Activated CD8-positive, alpha-beta T cell treated with anti-CD3 and anti-CD28 coated beads, Interleukin-2, amount 10 ng/mL, durations not matched to agents 7 days and 5 days (primary cell): ENCODE measurements at regions not wholly inside any gene's neighbourhood (a gene's known extent, or its start where the extent isn't known, plus 50 kb on each side); places are given as distances from the start of the nearest gene placed in this dataset.
"Not testable (repeated sequence)": the region's sequence is repeated elsewhere in the genome, so short reads cannot be mapped to it uniquely, and the experiment has no call there.

Experiments used
- ATAC-seq: fragments of 150-1000 bp; cut with Tn5 transposase; one replicate; pipeline ENCODE4 v1.10.0; 2021; ENCODE audit warnings: moderate library complexity
- CTCF ChIA-PET: fragments of 350-600 bp; sonication (Branson Sonifier 250); formaldehyde crosslinking; loops from one replicate; lab custom pipeline; 2021; ENCODE audit warnings: antibody characterized with exemption; lab: Charles Lee
- POLR2A ChIA-PET: fragments of 350-600 bp; sonication (Branson Sonifier 250); formaldehyde crosslinking; loops from one replicate; lab custom pipeline; 2021; ENCODE audit warnings: antibody characterized with exemption; lab: Charles Lee
- DNase-seq: peaks from one replicate; pipeline ENCODE4 v3.0.0-alpha.2; 2020
- H3K27ac Mint-ChIP-seq: one replicate; pipeline ENCODE4 v1.8.0; 2021; ENCODE audit warnings: mild to moderate bottlenecking, mixed read lengths
- H3K27me3 Mint-ChIP-seq: one replicate; pipeline ENCODE4 v1.8.0; 2021; ENCODE audit warnings: low read depth, mixed read lengths
- H3K36me3 Mint-ChIP-seq: one replicate; pipeline ENCODE4 v1.8.0; 2021; ENCODE audit warnings: low read depth, mixed read lengths
- H3K4me1 Mint-ChIP-seq: one replicate; pipeline ENCODE4 v1.8.0; 2021; ENCODE audit warnings: low read depth, mixed read lengths
- H3K4me3 Mint-ChIP-seq: one replicate; pipeline ENCODE4 v1.8.0; 2021; ENCODE audit warnings: mild to moderate bottlenecking, mixed read lengths
- H3K9me3 Mint-ChIP-seq: one replicate; pipeline ENCODE4 v1.8.0; 2022; ENCODE audit warnings: mixed read lengths; ENCODE audit not compliant: insufficient read depth

DNA sequence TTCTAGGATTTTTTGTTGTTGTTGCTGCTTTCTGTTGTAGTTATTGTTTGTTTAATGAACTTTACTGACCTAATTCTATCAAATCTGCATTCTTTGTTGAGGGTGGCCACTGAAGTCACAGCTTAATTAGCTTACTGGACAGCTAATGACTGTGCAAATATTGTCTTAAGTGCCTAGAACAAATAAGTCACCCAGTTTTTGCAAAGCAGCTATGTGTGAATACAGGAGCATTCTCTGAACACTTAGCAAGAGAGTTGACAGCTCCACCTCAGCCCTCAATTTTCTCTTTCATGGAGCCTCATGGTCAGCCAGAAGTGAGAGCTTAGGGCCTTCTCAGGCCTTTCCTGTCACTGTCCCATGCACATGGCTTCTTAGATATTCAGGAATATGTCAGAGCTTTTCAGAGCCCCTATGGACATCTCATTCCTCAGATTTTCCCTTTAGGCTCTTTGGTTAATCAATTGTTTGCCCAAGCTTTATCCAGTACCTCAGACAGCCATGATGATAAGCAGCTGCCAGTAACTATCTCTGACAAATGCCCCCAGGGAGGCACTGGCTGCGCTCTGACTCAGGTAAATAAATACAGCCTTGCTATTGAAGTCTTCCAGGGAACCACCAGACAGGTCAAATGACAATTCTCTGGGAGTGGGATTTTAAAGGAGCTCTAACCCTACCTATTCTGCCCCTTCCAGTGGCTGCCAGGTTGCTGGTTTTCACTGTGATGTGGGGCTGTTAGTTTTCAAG is 241.4 kb upstream of the IL12B start:
- Mint-ChIP-seq H3K4me3 (no peak overlapping the region), H3K36me3 (no peaks in the 10 kb centered on the region), H3K4me1 (no peaks in the 10 kb centered on the region), H3K27ac (no peak overlapping the region), H3K9me3 (no peaks in the 10 kb centered on the region), H3K27me3 (peaks cover 19% of the 10 kb centered on the region)
- DNase-seq (no peak), ATAC-seq (no peak)
- POLR2A ChIA-PET: no interaction called here
- CTCF ChIA-PET: no interaction called here

DNA sequence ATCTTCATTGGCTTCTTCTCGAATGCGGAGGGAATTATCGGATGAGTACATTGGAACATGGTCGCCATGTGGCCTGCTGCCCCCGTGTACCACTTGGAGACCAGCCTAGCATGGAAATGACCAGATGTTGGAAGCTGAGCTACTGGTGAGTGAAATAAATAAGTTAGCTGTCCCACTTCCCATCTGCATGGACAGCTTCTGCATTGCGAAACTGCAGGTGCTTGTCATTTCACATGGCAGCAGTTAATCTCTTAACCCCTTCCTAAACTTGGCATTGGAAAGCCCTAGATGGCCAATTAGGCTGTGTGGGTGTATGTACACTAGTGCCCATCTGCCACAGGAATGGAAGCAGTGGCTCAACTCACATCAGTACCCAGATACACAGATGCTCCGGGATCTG is 246.6 kb upstream of the IL12B start:
- ChIA-PET POLR2A (no interaction called here), CTCF (no interaction called here)
- Mint-ChIP-seq H3K27me3 (peaks cover 7% of the 10 kb centered on the region), H3K4me3 (no peak overlapping the region), H3K27ac (no peak overlapping the region), H3K9me3 (no peaks in the 10 kb centered on the region), H3K36me3 (no peaks in the 10 kb centered on the region), H3K4me1 (no peaks in the 10 kb centered on the region)
- DNase-seq (no peak), ATAC-seq (no peak)

- Mint-ChIP-seq H3K27ac (no peak overlapping the region), H3K9me3 (no peaks in the 10 kb centered on the region), H3K36me3 (no peaks in the 10 kb centered on the region), H3K4me1 (no peaks in the 10 kb centered on the region), H3K4me3 (no peak overlapping the region), H3K27me3 (peaks cover 3% of the 10 kb centered on the region)
- POLR2A ChIA-PET: no interaction called here
- CTCF ChIA-PET: interaction anchor here (0.7 to 1.4 kb wide), 2 partner anchors 198 to 405 kb away, joined by 3 read pairs; no protein-coding TSS in a partner anchor
- ATAC-seq: no peak
- no peak for DNase-seq
These were observed 251.4 kb upstream of the IL12B start for GRCh38 chr5:159581502-159582249.

GRCh38 chr5:159582756-159583541 is 252.7 kb upstream of the IL12B start:
- ChIA-PET CTCF (no interaction called here), POLR2A (no interaction called here)
- Mint-ChIP-seq H3K36me3 (no peaks in the 10 kb centered on the region), H3K4me3 (no peak overlapping the region), H3K4me1 (no peaks in the 10 kb centered on the region), H3K9me3 (no peaks in the 10 kb centered on the region), H3K27ac (no peak overlapping the region), H3K27me3 (no peaks in the 10 kb centered on the region)
- no peak for DNase-seq
- ATAC-seq: no peak

DNA sequence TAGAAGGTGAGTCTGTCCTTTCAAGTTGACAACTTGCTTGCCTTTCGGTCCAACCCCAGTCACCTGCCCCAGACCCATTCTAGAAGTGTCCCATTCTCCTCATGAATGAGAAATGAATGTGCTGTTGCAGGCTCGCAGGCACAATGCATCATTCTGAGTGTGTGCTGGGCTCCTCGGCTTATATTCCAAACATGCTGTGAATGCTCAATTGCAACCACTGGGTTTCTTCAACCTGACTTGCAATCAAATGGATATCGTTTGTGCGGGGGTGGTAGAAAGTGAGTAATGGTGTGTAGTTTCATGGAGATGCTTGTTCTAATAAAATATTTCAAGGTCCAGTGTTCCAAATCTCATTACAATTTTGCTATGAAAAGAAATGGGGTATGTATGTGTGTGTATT is 256.6 kb upstream of the IL12B start:
- peaks cover 2% of the 10 kb centered on the region for H3K27me3 Mint-ChIP-seq
- H3K9me3 Mint-ChIP-seq: no peaks in the 10 kb centered on the region
- ChIA-PET POLR2A (no interaction called here), CTCF (no interaction called here)
- no peaks in the 10 kb centered on the region for H3K4me1 Mint-ChIP-seq
- ATAC-seq (no peak), DNase-seq (no peak)
- no peak overlapping the region for H3K27ac Mint-ChIP-seq
- no peak overlapping the region for H3K4me3 Mint-ChIP-seq
- H3K36me3 Mint-ChIP-seq: no peaks in the 10 kb centered on the region

- CTCF ChIA-PET: no interaction called here
- DNase-seq (no peak), ATAC-seq (no peak)
- H3K27me3 Mint-ChIP-seq: peaks cover 2% of the 10 kb centered on the region
- POLR2A ChIA-PET: no interaction called here
- H3K27ac Mint-ChIP-seq: no peak overlapping the region
- H3K4me1 Mint-ChIP-seq: no peaks in the 10 kb centered on the region
- H3K36me3 Mint-ChIP-seq: no peaks in the 10 kb centered on the region
- no peaks in the 10 kb centered on the region for H3K9me3 Mint-ChIP-seq
- H3K4me3 Mint-ChIP-seq: no peak overlapping the region
These were observed 258.7 kb upstream of the IL12B start for GRCh38 chr5:159588941-159589340.

DNA sequence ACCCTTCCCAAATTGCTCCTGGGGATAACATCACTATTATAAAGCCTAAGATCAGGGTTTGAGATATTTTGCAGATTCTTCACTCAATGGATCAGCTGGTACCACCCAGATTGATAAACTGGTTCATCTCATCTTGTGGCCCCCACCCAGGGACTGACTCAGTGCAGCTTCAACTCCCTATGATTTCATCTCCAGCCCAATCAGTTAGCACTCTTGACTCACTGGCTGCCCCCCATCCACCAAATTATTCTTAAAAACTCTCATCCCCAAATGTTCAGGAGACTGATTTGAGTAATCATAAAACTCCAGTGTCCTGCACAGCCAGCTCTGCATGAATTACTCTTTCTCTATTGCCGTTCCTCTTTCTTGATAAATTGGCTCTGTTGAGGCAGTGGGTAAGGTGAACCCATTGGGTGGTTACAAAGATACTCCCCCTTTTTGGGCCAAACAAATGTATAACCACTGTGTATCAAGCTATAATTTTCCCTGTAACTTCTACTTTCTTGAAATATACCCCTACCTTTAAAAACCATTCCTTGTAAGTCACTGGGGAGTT is 263.3 kb upstream of the IL12B start:
- ATAC-seq: no peak
- POLR2A ChIA-PET: no interaction called here

GRCh38 chr5:159595561-159595960 is 265.3 kb upstream of the IL12B start:
- not testable (repeated sequence) for H3K27ac Mint-ChIP-seq

More for the DNA sequence above, 263.3 kb upstream of the IL12B start:
- H3K36me3 Mint-ChIP-seq: no peaks in the 10 kb centered on the region
- no peak overlapping the region for H3K27ac Mint-ChIP-seq
- no peaks in the 10 kb centered on the region for H3K4me1 Mint-ChIP-seq
- no peak overlapping the region for H3K4me3 Mint-ChIP-seq
- no peaks in the 10 kb centered on the region for H3K27me3 Mint-ChIP-seq
- no peak for DNase-seq
- H3K9me3 Mint-ChIP-seq: no peaks in the 10 kb centered on the region
- CTCF ChIA-PET: no interaction called here

GRCh38 chr5:159601216-159601615 is 270.9 kb upstream of the IL12B start:
- H3K4me1 Mint-ChIP-seq: no peaks in the 10 kb centered on the region
- ATAC-seq (no peak), DNase-seq (no peak)
- ChIA-PET POLR2A (no interaction called here), CTCF (no interaction called here)
- no peak overlapping the region for H3K4me3 Mint-ChIP-seq
- H3K9me3 Mint-ChIP-seq: peaks cover 3% of the 10 kb centered on the region
- no peaks in the 10 kb centered on the region for H3K36me3 Mint-ChIP-seq
- H3K27ac Mint-ChIP-seq: no peak overlapping the region
- peaks cover 3% of the 10 kb centered on the region for H3K27me3 Mint-ChIP-seq

More at GRCh38 chr5:159595561-159595960, 265.3 kb upstream of the IL12B start:
- H3K36me3 Mint-ChIP-seq, H3K27me3 Mint-ChIP-seq, H3K4me3 Mint-ChIP-seq, H3K4me1 Mint-ChIP-seq, H3K9me3 Mint-ChIP-seq, CTCF ChIA-PET, DNase-seq, ATAC-seq, POLR2A ChIA-PET: not testable (repeated sequence)

- POLR2A ChIA-PET: no interaction called here
- H3K4me1 Mint-ChIP-seq: no peaks in the 10 kb centered on the region
- no peaks in the 10 kb centered on the region for H3K36me3 Mint-ChIP-seq
- CTCF ChIA-PET: no interaction called here
- H3K4me3 Mint-ChIP-seq: no peak overlapping the region
- DNase-seq: no peak
- peaks cover 3% of the 10 kb centered on the region for H3K9me3 Mint-ChIP-seq
- peaks cover 3% of the 10 kb centered on the region for H3K27me3 Mint-ChIP-seq
- ATAC-seq: no peak
- no peak overlapping the region for H3K27ac Mint-ChIP-seq
These were observed 272.1 kb upstream of the IL12B start for GRCh38 chr5:159602434-159602833.

DNA sequence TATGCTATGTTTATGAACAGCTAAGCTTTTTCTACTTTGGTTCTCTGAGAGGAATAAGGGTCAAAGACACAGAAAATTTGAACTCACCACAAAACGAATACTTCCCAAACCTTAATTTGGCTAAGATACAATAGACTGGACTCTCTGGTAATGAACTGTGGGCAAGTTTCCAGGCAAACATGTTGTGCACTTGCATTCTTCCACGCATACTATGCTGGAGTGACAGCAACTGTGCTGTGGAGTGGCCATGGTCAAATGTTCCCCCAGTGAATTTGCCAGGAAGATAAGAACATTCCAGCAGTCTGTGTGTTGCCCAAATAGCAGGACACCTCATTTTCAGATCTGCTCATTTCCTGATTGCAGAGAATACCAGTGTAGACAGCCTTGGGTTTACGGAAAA is 275.3 kb upstream of the IL12B start:
- ChIA-PET POLR2A (no interaction called here), CTCF (no interaction called here)
- Mint-ChIP-seq H3K27me3 (peaks cover 3% of the 10 kb centered on the region), H3K9me3 (peaks cover 3% of the 10 kb centered on the region), H3K4me1 (no peaks in the 10 kb centered on the region), H3K4me3 (no peak overlapping the region), H3K36me3 (no peaks in the 10 kb centered on the region), H3K27ac (no peak overlapping the region)
- DNase-seq (no peak), ATAC-seq (no peak)

- H3K27ac Mint-ChIP-seq: no peak overlapping the region
- DNase-seq (no peak), ATAC-seq (no peak)
- no peaks in the 10 kb centered on the region for H3K9me3 Mint-ChIP-seq
- H3K4me3 Mint-ChIP-seq: no peak overlapping the region
- no peaks in the 10 kb centered on the region for H3K27me3 Mint-ChIP-seq
- ChIA-PET POLR2A (no interaction called here), CTCF (no interaction called here)
- H3K36me3 Mint-ChIP-seq: no peaks in the 10 kb centered on the region
- H3K4me1 Mint-ChIP-seq: no peaks in the 10 kb centered on the region
These were observed 279.1 kb upstream of the IL12B start for GRCh38 chr5:159609359-159609758.
